GM12873 (cell line): ENCODE measurements at regions not wholly inside any gene's neighbourhood (a gene's known extent, or its start where the extent isn't known, plus 50 kb on each side); places are given as distances from the start of the nearest gene placed in this dataset.

Experiments
- CTCF ChIP-seq: IDR thresholded peaks from 2 replicates; pipeline ENCODE4 v1.5.1; 2012; ENCODE audit warnings: low read depth, mild to moderate bottlenecking, moderate library complexity, low read length, control low read depth; ENCODE audit not compliant: insufficient read depth; ENCODE audit errors: missing control alignments

DNA sequence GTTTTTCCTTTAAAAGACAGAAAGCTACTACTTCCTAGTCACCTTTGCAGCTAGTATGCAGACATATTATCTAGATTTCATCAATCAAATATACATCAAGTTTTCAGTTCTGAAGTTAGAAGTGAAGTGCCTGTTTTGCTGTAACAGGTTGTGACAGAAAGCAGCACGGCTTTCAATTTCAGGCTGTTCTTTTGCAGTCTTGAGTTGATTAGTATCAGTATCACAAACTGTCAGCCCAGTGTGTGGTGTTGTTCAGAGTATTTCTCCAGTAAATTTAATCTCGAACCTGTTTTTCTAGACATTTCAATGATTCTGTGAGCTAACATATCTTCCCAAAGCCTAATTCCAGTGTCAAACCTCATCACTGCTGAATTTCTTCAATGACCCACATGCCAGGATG, 1050.8 kb downstream of the DIPK2A start:
- no peak for TF ChIP-seq CTCF

DNA sequence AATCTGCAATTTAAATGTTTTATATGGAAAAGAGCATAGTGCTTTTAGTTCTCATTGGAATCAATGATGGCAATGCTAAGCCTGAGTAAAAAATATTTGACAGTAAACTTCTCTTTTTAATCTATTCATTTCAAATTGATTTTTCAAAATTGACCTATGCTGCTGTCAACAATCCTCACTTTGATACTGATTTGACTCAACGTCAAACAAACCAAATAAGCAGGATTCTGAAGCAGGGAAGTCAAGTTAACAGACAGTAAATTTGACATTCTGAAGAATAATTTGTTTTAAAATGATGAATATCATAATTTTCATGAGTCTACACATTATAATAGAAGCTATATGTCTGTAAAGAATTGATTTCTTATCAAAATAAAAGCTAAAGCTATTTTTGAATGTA, 1053.1 kb downstream of the DIPK2A start:
- no peak for TF ChIP-seq CTCF

DNA sequence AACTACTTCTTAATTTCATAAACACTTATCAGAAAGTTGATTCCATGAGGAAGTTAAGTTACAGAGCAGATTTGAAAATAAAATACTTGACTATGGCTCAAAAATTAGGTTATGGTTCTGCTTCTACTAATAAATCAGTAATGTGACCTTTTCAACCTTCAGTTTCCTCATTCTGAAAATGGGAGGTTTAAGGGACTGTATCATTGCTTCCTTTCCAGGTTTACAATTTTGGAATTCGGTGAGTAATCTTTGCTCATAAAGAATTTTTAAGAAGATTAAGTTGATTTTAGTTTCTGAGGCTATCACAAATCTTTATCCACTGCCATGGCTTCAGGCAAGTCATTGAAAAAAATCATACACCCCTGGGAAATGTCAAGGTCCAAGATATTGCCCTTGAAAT, 1061.2 kb downstream of the DIPK2A start:
- no peak for TF ChIP-seq CTCF

- TF ChIP-seq CTCF, result no peak
Observed at GRCh38 chr3:145035682-145036081, 1064.1 kb downstream of the DIPK2A start.

GRCh38 chr3:145055375-145056076, 1083.9 kb downstream of the DIPK2A start:
- no peak for TF ChIP-seq CTCF

DNA sequence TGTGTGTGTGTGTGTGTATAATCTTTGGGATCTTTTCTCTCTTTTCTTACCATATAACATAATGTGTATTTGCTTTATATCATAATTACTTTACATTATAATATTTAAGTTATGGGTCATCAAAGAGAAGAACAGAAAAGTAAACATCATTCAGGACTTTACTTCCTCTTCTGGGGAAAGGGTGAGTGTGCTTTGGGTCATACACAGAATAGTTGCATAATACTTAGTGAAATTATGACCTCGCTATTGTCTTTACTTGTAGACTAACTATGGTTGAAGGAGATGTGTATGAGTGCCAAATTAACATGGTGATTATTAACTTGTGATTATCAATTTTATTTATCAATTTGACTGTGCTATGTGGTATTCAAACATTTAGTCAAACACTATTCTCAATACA, 1086.9 kb downstream of the DIPK2A start:
- no peak for TF ChIP-seq CTCF

DNA sequence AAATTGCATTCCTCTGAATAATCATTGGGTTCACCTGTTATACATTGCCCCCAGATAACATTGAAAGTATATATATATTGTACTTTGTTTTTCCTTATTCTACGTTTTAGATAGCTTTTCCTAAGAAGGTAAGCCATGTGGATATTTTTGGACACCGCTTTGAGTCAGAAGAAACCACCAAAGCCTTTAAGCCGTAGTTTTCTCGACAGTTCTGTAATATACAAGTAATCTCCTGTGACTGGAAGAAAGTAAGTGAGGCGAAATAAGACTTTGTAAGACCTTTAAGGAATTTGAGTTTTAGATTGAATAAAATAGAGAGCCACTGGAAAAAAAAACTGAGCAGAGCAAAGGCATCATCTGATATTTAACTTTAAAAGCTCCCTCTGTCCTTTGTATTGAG, 1092.0 kb downstream of the DIPK2A start:
- TF ChIP-seq CTCF, result no peak
